AG09309 (cell line): ENCODE measurements at regions not wholly inside any gene's neighbourhood (a gene's known extent, or its start where the extent isn't known, plus 50 kb on each side); places are given as distances from the start of the nearest gene placed in this dataset.

Source experiments
- DNase-seq: peaks from one replicate; pipeline ENCODE4 v3.0.0-alpha.2; 2010; ENCODE audit warnings: low read depth
- H3K4me3 ChIP-seq: 2 replicates; pipeline ENCODE4 v1.5.1; 2011; ENCODE audit warnings: mild to moderate bottlenecking, low read depth, low read length, moderate library complexity; ENCODE audit not compliant: control insufficient read depth
- TF ChIP-seq, protein P1 (sequence below): IDR thresholded peaks from 2 replicates; pipeline ENCODE4 v1.5.1; 2011; ENCODE audit warnings: mild to moderate bottlenecking, low read depth, low read length, inconsistent platforms; ENCODE audit not compliant: insufficient read depth, control insufficient read depth; ENCODE audit errors: missing control alignments

DNA sequence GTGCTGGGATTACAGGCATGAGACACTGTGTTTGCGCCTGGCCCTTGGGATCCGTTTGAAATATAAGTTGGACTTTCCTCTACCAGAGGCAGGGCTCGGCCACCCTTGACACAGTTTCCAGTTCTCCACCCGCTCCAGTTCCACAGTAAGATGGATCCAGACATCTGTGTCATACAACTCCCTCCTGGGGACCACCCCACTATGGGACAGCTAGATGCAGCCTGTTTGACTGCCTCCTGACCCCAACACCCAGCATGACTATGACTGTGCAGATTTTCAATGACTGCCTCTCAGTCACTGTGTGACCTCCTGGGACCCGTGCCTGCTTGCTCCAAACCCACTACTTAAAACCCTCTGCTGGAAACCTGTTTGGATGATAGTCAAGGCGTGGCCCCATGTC is 166.7 kb downstream of the IRF8 start:
- H3K4me3 ChIP-seq = no peak overlapping the region
- no peak for DNase-seq
- TF ChIP-seq, protein P1, sequence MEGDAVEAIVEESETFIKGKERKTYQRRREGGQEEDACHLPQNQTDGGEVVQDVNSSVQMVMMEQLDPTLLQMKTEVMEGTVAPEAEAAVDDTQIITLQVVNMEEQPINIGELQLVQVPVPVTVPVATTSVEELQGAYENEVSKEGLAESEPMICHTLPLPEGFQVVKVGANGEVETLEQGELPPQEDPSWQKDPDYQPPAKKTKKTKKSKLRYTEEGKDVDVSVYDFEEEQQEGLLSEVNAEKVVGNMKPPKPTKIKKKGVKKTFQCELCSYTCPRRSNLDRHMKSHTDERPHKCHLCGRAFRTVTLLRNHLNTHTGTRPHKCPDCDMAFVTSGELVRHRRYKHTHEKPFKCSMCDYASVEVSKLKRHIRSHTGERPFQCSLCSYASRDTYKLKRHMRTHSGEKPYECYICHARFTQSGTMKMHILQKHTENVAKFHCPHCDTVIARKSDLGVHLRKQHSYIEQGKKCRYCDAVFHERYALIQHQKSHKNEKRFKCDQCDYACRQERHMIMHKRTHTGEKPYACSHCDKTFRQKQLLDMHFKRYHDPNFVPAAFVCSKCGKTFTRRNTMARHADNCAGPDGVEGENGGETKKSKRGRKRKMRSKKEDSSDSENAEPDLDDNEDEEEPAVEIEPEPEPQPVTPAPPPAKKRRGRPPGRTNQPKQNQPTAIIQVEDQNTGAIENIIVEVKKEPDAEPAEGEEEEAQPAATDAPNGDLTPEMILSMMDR = no peak

DNA sequence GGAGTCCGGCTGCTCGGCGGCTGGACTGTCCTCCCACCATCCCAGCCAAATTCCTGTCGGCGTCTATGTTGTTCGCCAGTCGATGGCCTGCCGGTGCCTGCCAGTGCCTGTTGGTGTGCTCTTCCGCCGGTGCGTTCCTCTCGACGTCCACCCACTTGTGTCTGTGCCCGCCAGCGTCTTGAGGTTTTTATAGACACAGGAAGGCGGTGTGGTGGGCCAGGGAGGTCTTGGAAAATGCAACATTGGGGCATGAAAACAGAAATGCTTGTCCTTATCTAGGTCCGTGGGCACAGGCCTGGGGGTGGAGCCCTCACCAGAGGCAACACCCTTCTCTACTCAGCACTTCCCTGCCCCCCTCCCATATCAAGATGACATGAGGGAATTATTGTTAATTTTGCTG is 167.8 kb downstream of the IRF8 start:
- TF ChIP-seq, protein P1 = no peak
- H3K4me3 ChIP-seq = no peak overlapping the region
- no peak for DNase-seq

DNA sequence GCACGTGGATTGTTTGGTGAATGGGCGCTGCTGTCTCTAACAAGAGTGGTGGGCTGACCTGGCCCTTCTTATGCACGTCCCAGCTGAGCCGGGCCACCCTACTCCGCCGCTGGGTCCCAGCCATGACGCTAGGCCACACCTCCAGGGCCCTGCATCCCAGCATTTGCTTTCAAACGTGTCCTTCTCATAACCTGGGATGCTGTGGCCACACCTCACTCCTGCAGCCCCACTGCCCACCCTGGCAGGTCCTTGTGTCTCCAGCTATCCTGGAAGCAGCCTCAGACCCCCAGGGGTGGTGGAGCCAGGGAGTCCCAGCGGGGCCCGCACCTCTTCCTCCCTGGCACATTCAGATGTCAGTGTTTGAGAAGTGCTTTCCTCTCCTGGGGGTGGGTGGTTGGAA is 168.6 kb downstream of the IRF8 start:
- TF ChIP-seq, protein P1 = no peak
- no peak overlapping the region for H3K4me3 ChIP-seq
- DNase-seq = no peak

DNA sequence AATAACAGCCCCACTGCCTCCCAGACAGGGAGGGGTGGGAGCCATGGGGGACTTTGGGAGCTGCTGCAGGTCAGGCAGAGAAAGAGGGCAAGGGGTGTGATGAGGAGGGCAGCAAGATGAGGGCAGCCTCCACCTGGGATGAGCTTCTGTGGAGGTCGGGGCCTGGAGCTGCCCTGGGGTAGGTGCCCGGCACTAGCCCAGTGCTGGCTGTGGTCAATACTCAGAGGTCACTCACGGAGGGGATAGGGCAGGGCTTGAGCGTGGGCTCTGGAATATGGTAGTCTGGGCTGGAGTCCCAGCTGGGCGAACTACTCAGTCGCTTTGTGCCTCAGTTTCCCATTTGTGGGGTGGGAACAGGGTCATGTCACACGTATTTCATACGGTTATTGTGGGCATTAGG is 169.0 kb downstream of the IRF8 start:
- DNase-seq = no peak
- TF ChIP-seq, protein P1 = no peak
- no peak overlapping the region for H3K4me3 ChIP-seq

DNA sequence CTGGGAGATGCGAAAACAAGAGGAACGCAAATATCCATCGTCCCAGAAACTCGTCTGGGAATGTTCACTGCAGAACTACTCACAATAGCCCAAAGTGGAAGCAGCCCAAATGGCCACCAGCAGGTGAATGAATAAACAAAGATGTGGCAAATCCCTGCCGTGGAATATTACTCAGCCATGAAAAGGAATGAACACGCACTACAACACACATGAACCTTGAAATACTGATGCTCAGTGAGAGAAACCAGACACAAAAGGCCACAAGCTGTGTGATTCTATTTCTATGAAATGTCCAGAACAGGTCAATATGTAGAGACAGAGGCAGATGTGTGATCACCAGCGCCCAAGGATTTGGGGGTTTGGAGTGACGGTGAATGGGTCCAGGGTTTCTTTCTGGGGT is 169.8 kb downstream of the IRF8 start:
- H3K4me3 ChIP-seq = no peak overlapping the region
- no peak for DNase-seq
- TF ChIP-seq, protein P1 = no peak

DNA sequence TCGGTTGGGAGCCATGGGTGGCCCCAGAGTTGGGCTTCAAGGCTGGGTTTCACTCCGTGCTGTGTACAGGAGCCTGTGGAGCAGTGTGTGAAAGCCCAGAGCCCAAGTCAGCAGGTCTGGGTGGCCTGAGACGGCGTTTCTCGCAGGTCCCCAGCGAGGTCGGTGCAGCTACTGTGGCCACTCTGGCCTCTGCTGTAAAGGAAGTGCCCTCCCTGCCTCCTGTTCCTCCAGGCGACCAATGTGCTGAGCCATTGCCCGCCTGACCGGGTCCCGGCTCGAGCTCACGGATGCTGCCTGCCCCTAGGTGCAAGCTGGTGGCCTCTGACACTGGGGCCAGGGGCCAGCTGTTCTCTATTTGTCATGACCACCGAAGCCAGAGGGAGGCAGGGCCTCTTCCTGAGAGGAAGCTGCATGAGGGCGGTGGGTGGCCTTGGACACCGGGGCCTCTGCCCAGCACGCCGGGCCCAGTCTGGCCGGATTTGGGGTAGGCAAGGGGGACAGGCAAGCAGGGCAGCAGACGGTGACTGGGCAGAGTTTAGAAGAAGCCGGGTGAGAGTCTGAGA is 170.9 kb downstream of the IRF8 start:
- DNase-seq = no peak
- H3K4me3 ChIP-seq = no peak overlapping the region
- TF ChIP-seq, protein P1 = no peak

DNA sequence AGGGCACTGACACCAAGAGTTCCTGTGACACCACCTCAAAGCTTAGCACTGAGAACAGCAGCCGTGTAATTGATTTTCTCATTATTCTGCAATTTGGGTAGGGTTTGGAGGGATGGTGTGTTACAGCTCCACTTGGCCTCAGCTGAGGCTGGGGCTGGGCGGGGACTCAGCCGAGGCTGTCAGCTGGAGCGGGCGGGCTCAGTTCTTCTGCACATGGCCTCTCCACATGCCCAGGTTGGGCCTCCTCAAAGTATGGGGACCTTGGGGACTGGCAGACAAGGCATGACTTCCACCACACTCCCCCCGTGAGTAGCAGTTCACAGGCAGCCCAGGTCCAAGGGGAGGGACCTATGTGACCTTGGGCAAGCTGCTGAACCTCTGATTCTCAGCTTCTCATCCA is 171.5 kb downstream of the IRF8 start:
- DNase-seq = no peak
- H3K4me3 ChIP-seq = no peak overlapping the region
- TF ChIP-seq, protein P1 = no peak
